NCI-H1048 (cell line): ENCODE measurements at regions not wholly inside any gene's neighbourhood (a gene's known extent, or its start where the extent isn't known, plus 50 kb on each side); places are given as distances from the start of the nearest gene placed in this dataset.
"Not testable (repeated sequence)": the region's sequence is repeated elsewhere in the genome, so short reads cannot be mapped to it uniquely, and the experiment has no call there.

Experiments used
- DNase-seq: peaks from one replicate; lab custom pipeline; 2025; lab: John Stamatoyannopoulos, UW

GRCh38 chr2:210730672-210731071, 174.3 kb downstream of the CPS1 start:
- DNase-seq: no peak

GRCh38 chr2:210746826-210747225, 190.4 kb downstream of the CPS1 start:
- not testable (repeated sequence) for DNase-seq

GRCh38 chr2:210752532-210752931, 196.1 kb downstream of the CPS1 start:
- no peak for DNase-seq

- no peak for DNase-seq
Measured at GRCh38 chr2:210753386-210753785, 197.0 kb downstream of the CPS1 start.

- no peak for DNase-seq
Measured at GRCh38 chr2:210756855-210757254, 200.5 kb downstream of the CPS1 start.

- no peak for DNase-seq
Measured at GRCh38 chr2:210762604-210763588, 206.5 kb downstream of the CPS1 start.

GRCh38 chr2:210768329-210768910, 212.0 kb downstream of the CPS1 start:
- DNase-seq: no peak

- DNase-seq: no peak
Measured at GRCh38 chr2:210776756-210777155, 220.4 kb downstream of the CPS1 start.

- DNase-seq: no peak
Measured at GRCh38 chr2:210782222-210782621, 225.8 kb downstream of the CPS1 start.

GRCh38 chr2:210787831-210788230, 231.4 kb downstream of the CPS1 start:
- DNase-seq: not testable (repeated sequence)

- no peak for DNase-seq
Measured at GRCh38 chr2:210792000-210792399, 235.6 kb downstream of the CPS1 start.

GRCh38 chr2:210795506-210795905, 239.1 kb downstream of the CPS1 start:
- no peak for DNase-seq

GRCh38 chr2:210798180-210798579, 241.8 kb downstream of the CPS1 start:
- DNase-seq: no peak

- DNase-seq: no peak
Measured at GRCh38 chr2:210814251-210815025, 258.0 kb downstream of the CPS1 start.

- DNase-seq: no peak
Measured at GRCh38 chr2:210816769-210817168, 260.4 kb downstream of the CPS1 start.

- DNase-seq: no peak
Measured at GRCh38 chr2:210818473-210818872, 262.1 kb downstream of the CPS1 start.

- DNase-seq: no peak
Measured at GRCh38 chr2:210833403-210833802, 277.0 kb downstream of the CPS1 start.

GRCh38 chr2:210839034-210839433, 282.6 kb downstream of the CPS1 start:
- DNase-seq: no peak

GRCh38 chr2:210839450-210839849, 283.1 kb downstream of the CPS1 start:
- DNase-seq: no peak

GRCh38 chr2:210842896-210843295, 286.5 kb downstream of the CPS1 start:
- DNase-seq: no peak

GRCh38 chr2:210844016-210844415, 287.6 kb downstream of the CPS1 start:
- DNase-seq: no peak

- DNase-seq: no peak
Measured at GRCh38 chr2:210859314-210859713, 302.9 kb downstream of the CPS1 start.

GRCh38 chr2:210860276-210860675, 303.9 kb downstream of the CPS1 start:
- DNase-seq: no peak
